Trophoblast cell (in vitro differentiated cells and primary cell): ENCODE measurements at regions not wholly inside any gene's neighbourhood (a gene's known extent, or its start where the extent isn't known, plus 50 kb on each side); places are given as distances from the start of the nearest gene placed in this dataset.

ENCODE experiments used
- DNase-seq, 2 donors: peaks; one replicate each; pipeline ENCODE4 v3.0.0-alpha.2; 2016
- H2AFZ ChIP-seq: 2 replicates; pipeline ENCODE4 v1.6.1; 2013; ENCODE audit warnings: low read length, moderate library complexity, mild to moderate bottlenecking; ENCODE audit not compliant: insufficient read depth, poor library complexity
- H2AK5ac ChIP-seq: 2 replicates; pipeline ENCODE4 v1.6.1; 2013; ENCODE audit warnings: mild to moderate bottlenecking, low read length
- H2BK120ac ChIP-seq: 2 replicates; pipeline ENCODE4 v1.6.1; 2013; ENCODE audit warnings: low read length, mild to moderate bottlenecking, moderate library complexity; ENCODE audit not compliant: insufficient read depth, poor library complexity
- H2BK12ac ChIP-seq: 2 replicates; pipeline ENCODE4 v1.6.1; 2013; ENCODE audit warnings: mild to moderate bottlenecking, low read length, moderate library complexity
- H2BK5ac ChIP-seq: 2 replicates; pipeline ENCODE4 v1.6.1; 2013; ENCODE audit warnings: low read length, low read depth, moderate library complexity, mild to moderate bottlenecking; ENCODE audit not compliant: poor library complexity
- H3K14ac ChIP-seq: 2 replicates; pipeline ENCODE4 v1.6.1; 2013; ENCODE audit warnings: mild to moderate bottlenecking, low read length
- H3K18ac ChIP-seq: 2 replicates; pipeline ENCODE4 v1.6.1; 2013; ENCODE audit warnings: mild to moderate bottlenecking, low read length
- H3K23ac ChIP-seq: 2 replicates; pipeline ENCODE4 v1.6.1; 2013; ENCODE audit warnings: low read length
- H3K27ac ChIP-seq: 2 replicates; pipeline ENCODE4 v1.5.1; 2013; ENCODE audit warnings: low read depth, mild to moderate bottlenecking, inconsistent platforms, low read length, moderate library complexity
- H3K27me3 ChIP-seq: 2 replicates; pipeline ENCODE4 v1.6.1; 2013; ENCODE audit warnings: inconsistent platforms, mild to moderate bottlenecking, low read length, moderate library complexity; ENCODE audit not compliant: insufficient read depth
- H3K36me3 ChIP-seq, 2 experiments: 1 replicate in 1 of 2; 2 replicates in 1 of 2; pipeline ENCODE4 v1.6.1; 2013; ENCODE audit warnings: low read length in 2 of 2, mild to moderate bottlenecking in 2 of 2, moderate library complexity in 1 of 2; ENCODE audit not compliant: insufficient read depth in 2 of 2, control insufficient read depth in 1 of 2
- H3K4ac ChIP-seq: 2 replicates; pipeline ENCODE4 v1.6.1; 2013; ENCODE audit warnings: low read depth, mild to moderate bottlenecking, low read length, moderate library complexity
- H3K4me1 ChIP-seq, 2 experiments: 1 replicate in 1 of 2; 2 replicates in 1 of 2; pipeline ENCODE4 v1.6.1; 2013; ENCODE audit warnings: low read length in 2 of 2, mild to moderate bottlenecking in 2 of 2, moderate library complexity in 1 of 2; ENCODE audit not compliant: insufficient read depth in 2 of 2, control insufficient read depth in 1 of 2
- H3K4me2 ChIP-seq: 2 replicates; pipeline ENCODE4 v1.6.1; 2013; ENCODE audit warnings: inconsistent platforms, mild to moderate bottlenecking, low read length, moderate library complexity
- H3K4me3 ChIP-seq: 2 replicates; pipeline ENCODE4 v1.5.1; 2013; ENCODE audit warnings: mild to moderate bottlenecking, low read depth, low read length, inconsistent platforms
- H3K79me1 ChIP-seq: one replicate; pipeline ENCODE4 v1.6.1; 2013; ENCODE audit warnings: low read length
- H3K79me2 ChIP-seq: 2 replicates; pipeline ENCODE4 v1.6.1; 2013; ENCODE audit warnings: low read length, mild to moderate bottlenecking; ENCODE audit not compliant: control insufficient read depth, insufficient read depth, poor library complexity
- H3K9ac ChIP-seq: 2 replicates; pipeline ENCODE4 v1.6.1; 2013; ENCODE audit warnings: mild to moderate bottlenecking, low read length
- H3K9me3 ChIP-seq: 2 replicates; pipeline ENCODE4 v1.6.1; 2013; ENCODE audit warnings: low read depth, mild to moderate bottlenecking, control low read depth, inconsistent platforms, low read length; ENCODE audit not compliant: insufficient read depth
- H4K12ac ChIP-seq: 2 replicates; pipeline ENCODE4 v1.6.1; 2013; ENCODE audit warnings: low read depth, mild to moderate bottlenecking, low read length, moderate library complexity
- H4K8ac ChIP-seq: 2 replicates; pipeline ENCODE4 v1.6.1; 2013; ENCODE audit warnings: low read depth, mild to moderate bottlenecking, low read length, moderate library complexity
- H4K91ac ChIP-seq: one replicate; pipeline ENCODE4 v1.6.1; 2013; ENCODE audit warnings: low read depth, mild to moderate bottlenecking, low read length, moderate library complexity
- WGBS: extraction: QIAGEN DNeasy Blood & Tissue Kit; methylation state at CpG from one replicate; pipeline ENCODE4 v1.1.7; 2013; ENCODE audit warnings: missing lambda C conversion rate; ENCODE audit not compliant: insufficient read length, insufficient coverage; ENCODE audit errors: extremely low coverage; 5-methylcytosine and 5-hydroxymethylcytosine counted together

- Histone ChIP-seq H3K36me3 (no peaks in the 10 kb centered on the region), H2AFZ (no peak overlapping the region), H3K79me2 (no peaks in the 10 kb centered on the region), H3K4me3 (no peak overlapping the region), H2BK120ac (no peak overlapping the region), H3K9me3 (peaks cover 2% of the 10 kb centered on the region), H4K8ac (no peak overlapping the region), H4K91ac (no peak overlapping the region), H3K9ac (no peak overlapping the region), H2BK12ac (no peak overlapping the region), H3K79me1 (no peaks in the 10 kb centered on the region), H3K4ac (no peak overlapping the region), H3K18ac (no peak overlapping the region), H3K4me2 (no peak overlapping the region), H3K27me3 (no peaks in the 10 kb centered on the region), H3K27ac (no peak overlapping the region), H2AK5ac (no peak overlapping the region), H3K14ac (no peak overlapping the region), H3K23ac (no peak overlapping the region), H3K4me1 (no peaks in the 10 kb centered on the region), H4K12ac (no peak overlapping the region), H2BK5ac (no peak overlapping the region)
- no peak for DNase-seq
- WGBS = no CpG with 5 or more reads among the region's 2 CpGs
Observed at GRCh38 chr13:79197933-79198332, 208.1 kb downstream of the RBM26 start.

- no peak overlapping the region for H3K9ac ChIP-seq
- no peak for DNase-seq
- no peak overlapping the region for H2BK12ac ChIP-seq
- no peak overlapping the region for H3K4me2 ChIP-seq
- H2AFZ ChIP-seq = no peak overlapping the region
- H3K4me3 ChIP-seq = no peak overlapping the region
- H3K14ac ChIP-seq = no peak overlapping the region
- no peak overlapping the region for H3K18ac ChIP-seq
- no peak overlapping the region for H4K8ac ChIP-seq
- H3K4ac ChIP-seq = no peak overlapping the region
- H3K9me3 ChIP-seq = peaks cover 2% of the 10 kb centered on the region
- no peaks in the 10 kb centered on the region for H3K27me3 ChIP-seq
- WGBS = no CpG with 5 or more reads among the region's 3 CpGs
- no peak overlapping the region for H3K27ac ChIP-seq
- H2BK5ac ChIP-seq = no peak overlapping the region
- no peak overlapping the region for H2AK5ac ChIP-seq
- no peaks in the 10 kb centered on the region for H3K79me2 ChIP-seq
- no peak overlapping the region for H2BK120ac ChIP-seq
- H3K36me3 ChIP-seq = no peaks in the 10 kb centered on the region
- no peaks in the 10 kb centered on the region for H3K4me1 ChIP-seq
- no peaks in the 10 kb centered on the region for H3K79me1 ChIP-seq
- H4K91ac ChIP-seq = no peak overlapping the region
- H4K12ac ChIP-seq = no peak overlapping the region
- no peak overlapping the region for H3K23ac ChIP-seq
Observed at GRCh38 chr13:79196843-79197242, 209.2 kb downstream of the RBM26 start.

- Histone ChIP-seq H3K14ac (no peak overlapping the region), H2BK12ac (no peak overlapping the region), H3K23ac (no peak overlapping the region), H3K4me1 (no peaks in the 10 kb centered on the region), H2BK120ac (no peak overlapping the region), H3K27ac (no peak overlapping the region), H2AFZ (no peak overlapping the region), H3K4ac (no peak overlapping the region), H3K79me2 (no peaks in the 10 kb centered on the region), H2AK5ac (no peak overlapping the region), H3K27me3 (no peaks in the 10 kb centered on the region), H3K9me3 (peaks cover 2% of the 10 kb centered on the region), H4K91ac (no peak overlapping the region), H2BK5ac (no peak overlapping the region), H3K18ac (no peak overlapping the region), H3K9ac (no peak overlapping the region), H3K4me3 (no peak overlapping the region), H4K8ac (no peak overlapping the region), H4K12ac (no peak overlapping the region), H3K4me2 (no peak overlapping the region), H3K36me3 (no peaks in the 10 kb centered on the region), H3K79me1 (no peaks in the 10 kb centered on the region)
- DNase-seq = no peak
- WGBS = no CpG with 5 or more reads among the region's 3 CpGs
Observed at GRCh38 chr13:79196366-79196765, 209.7 kb downstream of the RBM26 start.

DNA sequence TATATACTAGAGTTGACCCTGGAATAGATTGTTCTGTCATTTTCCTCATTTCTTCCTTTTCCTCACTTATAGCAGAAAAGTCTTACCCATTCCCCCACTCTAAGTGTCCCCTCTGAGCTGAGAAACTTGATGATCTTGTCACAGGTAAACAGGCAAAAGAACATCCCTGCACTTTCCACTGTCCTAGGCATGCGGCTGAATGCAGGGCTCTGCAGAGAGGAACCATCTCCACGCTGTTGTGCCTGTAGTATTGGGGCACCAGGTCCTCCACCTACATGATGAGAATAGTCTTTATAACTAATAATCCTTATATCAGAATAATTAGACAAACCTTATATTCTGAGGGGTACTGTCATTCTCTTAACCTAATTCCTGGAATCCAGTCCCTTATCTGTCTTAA is 211.3 kb downstream of the RBM26 start:
- Histone ChIP-seq H2BK5ac (no peak overlapping the region), H3K4me3 (no peak overlapping the region), H3K14ac (no peak overlapping the region), H3K9me3 (no peaks in the 10 kb centered on the region), H2BK120ac (no peak overlapping the region), H3K4ac (no peak overlapping the region), H2BK12ac (no peak overlapping the region), H3K4me2 (no peak overlapping the region), H3K9ac (no peak overlapping the region), H2AFZ (no peak overlapping the region), H3K18ac (no peak overlapping the region), H4K91ac (no peak overlapping the region), H2AK5ac (no peak overlapping the region), H4K8ac (no peak overlapping the region), H3K27me3 (no peaks in the 10 kb centered on the region), H3K23ac (no peak overlapping the region), H3K4me1 (no peaks in the 10 kb centered on the region), H3K36me3 (no peaks in the 10 kb centered on the region), H3K79me1 (no peaks in the 10 kb centered on the region), H3K79me2 (no peaks in the 10 kb centered on the region), H3K27ac (no peak overlapping the region), H4K12ac (no peak overlapping the region)
- DNase-seq = no peak
- WGBS = no CpG with 5 or more reads among the region's 2 CpGs
